HG03565 (cell line): ENCODE measurements at regions not wholly inside any gene's neighbourhood (a gene's known extent, or its start where the extent isn't known, plus 50 kb on each side); places are given as distances from the start of the nearest gene placed in this dataset.

Experiments
- ATAC-seq: cut with Tn5 transposase; IDR thresholded peaks from one replicate; pipeline ENCODE4 v1.9.1; 2021; ENCODE audit warnings: mild to moderate bottlenecking, moderate library complexity; ENCODE audit not compliant: unreplicated experiment

DNA sequence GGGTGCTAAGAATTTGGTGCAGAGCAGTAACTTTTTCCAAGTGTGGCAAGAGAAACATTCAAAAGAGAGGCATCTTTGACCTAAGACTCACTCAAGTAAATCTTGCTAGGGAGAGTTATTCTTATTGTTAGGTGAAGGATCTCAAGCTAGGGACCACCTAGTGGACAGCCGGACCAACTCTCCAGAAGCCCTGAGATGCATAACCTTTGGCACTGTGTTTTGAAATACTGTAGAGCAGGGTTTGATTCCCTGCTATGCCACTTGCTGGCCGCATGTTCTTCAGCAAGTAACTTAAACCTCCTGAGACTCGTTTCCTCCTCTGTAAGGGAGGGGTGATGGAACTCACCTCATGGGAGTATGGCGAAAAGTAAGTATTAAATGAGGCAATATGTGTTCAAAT lies 336.1 kb upstream of the ADAMTSL1 start:
- ATAC-seq = no peak

GRCh38 chr9:18138656-18139055 lies 335.3 kb upstream of the ADAMTSL1 start:
- no peak for ATAC-seq

GRCh38 chr9:18141681-18142080 lies 332.3 kb upstream of the ADAMTSL1 start:
- ATAC-seq = no peak

GRCh38 chr9:18143073-18143745 lies 330.7 kb upstream of the ADAMTSL1 start:
- ATAC-seq = no peak

DNA sequence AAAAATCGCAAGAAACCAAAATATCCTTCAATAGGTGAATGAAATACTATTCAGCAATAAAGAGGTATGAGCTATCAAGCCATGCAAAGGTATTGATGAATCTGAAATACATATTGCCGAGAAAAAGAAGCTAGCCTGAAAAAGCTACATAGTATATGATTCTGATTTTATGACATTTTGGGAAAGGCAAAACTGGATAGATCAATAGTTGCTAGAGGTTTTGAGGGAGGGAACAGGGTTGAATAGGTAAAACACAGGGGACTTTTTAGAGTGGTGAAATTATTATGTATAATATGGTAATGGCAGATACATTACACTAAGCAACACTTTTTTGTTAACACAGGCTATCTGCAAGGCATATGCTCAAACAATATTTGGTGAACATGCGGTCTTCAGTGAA lies 327.6 kb upstream of the ADAMTSL1 start:
- no peak for ATAC-seq

- no peak for ATAC-seq
Observed at GRCh38 chr9:18149471-18150011, 324.4 kb upstream of the ADAMTSL1 start.

- ATAC-seq = no peak
Observed at GRCh38 chr9:18154661-18155060, 319.3 kb upstream of the ADAMTSL1 start.

GRCh38 chr9:18159254-18159653 lies 314.7 kb upstream of the ADAMTSL1 start:
- ATAC-seq = no peak

GRCh38 chr9:18163146-18163545 lies 310.8 kb upstream of the ADAMTSL1 start:
- ATAC-seq = no peak

GRCh38 chr9:18167733-18168132 lies 306.2 kb upstream of the ADAMTSL1 start:
- ATAC-seq = no peak

- ATAC-seq = no peak
Observed at GRCh38 chr9:18173923-18174322, 300.0 kb upstream of the ADAMTSL1 start.

GRCh38 chr9:18182636-18183035 lies 291.3 kb upstream of the ADAMTSL1 start:
- ATAC-seq = no peak

DNA sequence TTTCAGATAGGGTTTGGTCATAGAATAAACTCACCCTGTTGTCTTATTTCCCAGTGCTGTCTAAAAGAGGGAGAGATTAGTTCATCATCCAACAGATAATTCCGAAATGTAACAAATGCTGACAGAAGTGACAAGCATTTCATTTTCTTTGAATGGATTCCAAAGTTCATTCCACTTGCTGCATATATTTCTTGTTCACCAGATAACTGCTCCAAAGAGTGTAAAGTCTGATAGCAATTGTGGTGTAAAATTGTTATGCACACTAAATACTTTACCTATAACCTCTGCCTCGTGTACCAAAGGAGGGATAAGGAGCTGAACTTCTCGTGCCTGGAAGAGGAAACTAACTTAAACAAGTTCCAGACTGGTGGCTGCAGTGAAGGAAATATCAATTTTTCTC lies 290.0 kb upstream of the ADAMTSL1 start:
- no peak for ATAC-seq

- ATAC-seq = no peak
Observed at GRCh38 chr9:18184401-18184800, 289.6 kb upstream of the ADAMTSL1 start.

DNA sequence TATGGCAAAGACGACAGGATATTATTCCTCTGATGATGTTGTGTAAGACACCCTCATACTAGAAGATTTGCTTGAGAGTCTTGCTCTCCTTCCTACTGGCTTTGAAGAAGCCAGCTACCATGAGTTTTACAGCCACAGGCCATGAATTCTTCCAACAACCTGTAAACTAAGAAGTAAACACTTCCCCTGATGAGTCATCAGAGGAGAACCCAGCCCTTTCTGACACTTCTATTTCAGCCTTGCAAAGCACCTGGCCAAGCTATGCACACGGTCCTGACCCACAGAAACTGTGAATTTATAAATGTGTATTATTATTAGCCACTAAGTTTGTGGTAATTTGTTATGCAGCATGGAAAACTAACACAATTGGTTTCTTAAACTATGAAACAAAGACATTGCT lies 288.8 kb upstream of the ADAMTSL1 start:
- ATAC-seq = no peak

- no peak for ATAC-seq
Observed at GRCh38 chr9:18188971-18189370, 285.0 kb upstream of the ADAMTSL1 start.

- ATAC-seq = no peak
Observed at GRCh38 chr9:18189871-18190670, 283.9 kb upstream of the ADAMTSL1 start.

DNA sequence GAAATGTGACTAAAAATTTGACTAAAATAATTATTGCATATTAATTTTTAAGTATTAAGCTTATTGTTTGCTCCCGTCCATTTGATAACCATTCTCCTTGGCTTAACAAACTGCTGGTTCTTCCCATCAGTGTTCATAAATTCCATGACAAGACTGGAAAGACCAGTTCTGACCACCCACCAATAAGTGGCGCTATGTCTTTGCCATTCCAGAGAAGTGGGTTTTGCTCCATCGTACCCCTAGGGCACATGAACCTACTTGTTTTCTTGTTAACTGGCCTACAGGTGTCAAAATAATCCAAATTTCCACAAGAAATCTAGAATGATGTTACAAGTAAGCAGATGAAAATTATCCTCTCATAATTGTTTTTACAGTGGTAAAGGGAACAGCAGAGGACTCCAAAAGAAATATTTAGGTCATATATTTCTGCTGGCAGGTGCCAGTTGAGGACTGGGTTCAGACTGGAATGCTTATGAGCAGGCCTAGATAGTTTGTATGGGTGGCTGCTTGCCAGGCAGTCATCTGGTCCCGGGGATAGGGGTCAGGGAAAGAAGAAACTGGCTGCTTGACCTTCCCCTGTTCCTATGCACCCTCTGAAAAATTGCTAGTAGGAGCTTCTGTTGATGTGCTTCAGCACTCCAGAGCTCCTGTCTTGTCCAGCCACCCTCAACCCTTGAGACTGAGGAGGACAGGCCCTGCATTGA lies 283.1 kb upstream of the ADAMTSL1 start:
- no peak for ATAC-seq

DNA sequence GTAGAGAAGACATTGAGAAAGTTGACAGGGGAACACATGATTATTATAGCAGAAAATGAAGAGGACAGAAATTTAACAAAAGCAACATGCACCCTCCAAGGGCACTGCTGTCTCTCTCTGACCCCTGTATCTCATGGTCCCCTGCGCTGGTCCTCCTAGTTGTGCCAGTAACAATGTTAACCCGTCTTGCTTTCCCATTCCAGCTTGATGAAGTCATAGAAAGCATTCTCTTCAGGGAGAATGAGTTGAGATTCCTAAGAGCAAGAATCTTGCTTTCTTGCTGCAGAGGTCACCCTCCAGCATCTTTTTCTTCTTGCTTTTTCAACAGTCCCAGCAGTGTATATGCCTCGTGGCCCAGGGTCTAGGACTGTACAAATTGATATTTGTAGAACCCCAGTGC lies 279.6 kb upstream of the ADAMTSL1 start:
- no peak for ATAC-seq

GRCh38 chr9:18195223-18195622 lies 278.7 kb upstream of the ADAMTSL1 start:
- no peak for ATAC-seq

DNA sequence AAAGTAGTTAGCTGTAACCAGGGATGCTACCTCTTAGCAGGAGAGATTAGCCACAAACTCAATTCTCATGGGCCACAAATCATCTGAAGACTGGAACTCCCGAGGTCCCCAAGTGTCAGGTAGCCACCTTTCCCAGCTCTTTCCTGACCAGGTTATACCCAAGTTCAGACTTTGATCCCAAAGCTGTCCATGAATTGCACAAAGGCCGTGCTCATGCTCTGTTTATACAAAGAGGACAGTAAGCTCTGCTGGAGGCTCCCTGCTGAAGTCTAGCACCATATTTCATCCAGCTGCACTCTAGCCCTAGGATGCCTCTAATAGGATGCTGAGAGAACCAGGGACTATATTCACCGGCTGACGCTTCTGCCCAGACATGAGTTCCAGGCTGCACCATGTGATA lies 271.0 kb upstream of the ADAMTSL1 start:
- ATAC-seq = no peak

DNA sequence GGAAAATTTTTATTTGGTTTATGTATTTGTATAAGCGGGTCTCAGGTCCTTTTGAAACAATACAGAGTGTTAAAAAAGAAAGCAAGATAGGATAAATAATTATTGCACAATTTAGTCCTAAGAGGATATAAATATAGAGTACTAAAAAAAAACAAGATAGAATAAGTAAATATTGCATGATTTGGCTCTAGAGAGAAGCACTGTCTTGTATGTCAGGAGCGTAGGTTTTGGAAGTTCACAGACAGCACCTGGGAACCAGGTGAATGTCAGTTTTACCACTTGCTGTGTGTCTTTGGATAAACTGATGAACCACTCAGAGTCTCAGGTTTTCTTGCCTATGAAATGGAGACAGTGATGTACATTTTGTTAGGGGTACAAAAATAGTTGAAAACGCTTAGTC lies 266.2 kb upstream of the ADAMTSL1 start:
- ATAC-seq = no peak
